ENCODE measurements at regions not wholly inside any gene's neighbourhood (a gene's known extent, or its start where the extent isn't known, plus 50 kb on each side); places are given as distances from the start of the nearest gene placed in this dataset.

- no peak for DNase-seq (ENCODE audit: low spot score)
Measured at GRCh38 chr1:87783315-87783714, 454.6 kb downstream of the LMO4 start.

- no peak for DNase-seq (ENCODE audit: low spot score)
Measured at GRCh38 chr1:87785386-87785785, 456.7 kb downstream of the LMO4 start.

GRCh38 chr1:87786229-87786628 lies 457.5 kb downstream of the LMO4 start:
- DNase-seq (ENCODE audit: low spot score) = no peak

- no peak for DNase-seq (ENCODE audit: low spot score)
Measured at GRCh38 chr1:87786861-87787545, 458.3 kb downstream of the LMO4 start.

GRCh38 chr1:87787551-87787950 lies 458.9 kb downstream of the LMO4 start:
- no peak for DNase-seq (ENCODE audit: low spot score)

- no peak for DNase-seq (ENCODE audit: low spot score)
Measured at GRCh38 chr1:87790756-87791155, 462.1 kb downstream of the LMO4 start.

- DNase-seq (ENCODE audit: low spot score) = no peak
Measured at GRCh38 chr1:87791931-87792740, 463.5 kb downstream of the LMO4 start.

GRCh38 chr1:87794788-87795614 lies 466.3 kb downstream of the LMO4 start:
- DNase-seq (ENCODE audit: low spot score) = no peak

- DNase-seq (ENCODE audit: low spot score) = no peak
Measured at GRCh38 chr1:87795615-87796337, 467.1 kb downstream of the LMO4 start.

GRCh38 chr1:87796471-87796901 lies 467.8 kb downstream of the LMO4 start:
- DNase-seq (ENCODE audit: low spot score) = no peak

- no peak for DNase-seq (ENCODE audit: low spot score)
Measured at GRCh38 chr1:87799451-87799850, 470.8 kb downstream of the LMO4 start.

- no peak for DNase-seq (ENCODE audit: low spot score)
Measured at GRCh38 chr1:87800006-87800405, 471.3 kb downstream of the LMO4 start.

- no peak for DNase-seq (ENCODE audit: low spot score)
Measured at GRCh38 chr1:87803375-87803774, 474.7 kb downstream of the LMO4 start.

GRCh38 chr1:87804128-87804527 lies 475.4 kb downstream of the LMO4 start:
- no peak for DNase-seq (ENCODE audit: low spot score)

- no peak for DNase-seq (ENCODE audit: low spot score)
Measured at GRCh38 chr1:87805666-87806378, 477.1 kb downstream of the LMO4 start.

GRCh38 chr1:87806379-87807094 lies 477.9 kb downstream of the LMO4 start:
- no peak for DNase-seq (ENCODE audit: low spot score)

- no peak for DNase-seq (ENCODE audit: low spot score)
Measured at GRCh38 chr1:87810166-87810565, 481.5 kb downstream of the LMO4 start.

GRCh38 chr1:87812871-87813577 lies 484.3 kb downstream of the LMO4 start:
- no peak for DNase-seq (ENCODE audit: low spot score)

GRCh38 chr1:87814573-87814972 lies 485.9 kb downstream of the LMO4 start:
- no peak for DNase-seq (ENCODE audit: low spot score)

- DNase-seq (ENCODE audit: low spot score) = no peak
Measured at GRCh38 chr1:87816646-87817045, 488.0 kb downstream of the LMO4 start.
